Ovary (tissue), 7 donors: ENCODE measurements at regions not wholly inside any gene's neighbourhood (a gene's known extent, or its start where the extent isn't known, plus 50 kb on each side); places are given as distances from the start of the nearest gene placed in this dataset.

Experiments used
- DNase-seq, 5 donors: peaks; one replicate each; pipeline ENCODE4 v3.0.0-alpha.2; 2019 to 2020
- H3K27ac ChIP-seq, 2 donors: fragments of 200-600 bp; one replicate each; pipeline versions ENCODE4 v1.5.1 to v1.8.0; 2019 to 2022
- H3K27me3 ChIP-seq: fragments of 200-600 bp; one replicate; pipeline ENCODE4 v1.8.0; 2022
- H3K36me3 ChIP-seq: fragments of 200-600 bp; sonication (generic); one replicate; pipeline ENCODE4 v1.5.1; 2019
- H3K4me1 ChIP-seq: one replicate; pipeline ENCODE4 v1.8.1; 2013; ENCODE audit warnings: mild to moderate bottlenecking, moderate library complexity; ENCODE audit not compliant: insufficient read depth
- H3K4me3 ChIP-seq: fragments of 200-600 bp; sonication (generic); one replicate; pipeline ENCODE4 v1.5.1; 2017
- H3K9me3 ChIP-seq, 2 donors: fragments of 200-600 bp in 1 of 2; sonication (generic) in 1 of 2; one replicate each; pipeline versions ENCODE4 v1.5.1 to v1.8.1; 2013 to 2019; ENCODE audit warnings: mild to moderate bottlenecking in 1 of 2, moderate library complexity in 1 of 2
- CTCF ChIP-seq, 3 donors: fragments of 450-650 bp in 2 of 3; fragments of 200-600 bp in 1 of 3; IDR thresholded peaks; one replicate each; pipeline versions ENCODE4 v1.5.1 to v1.8.0; 2016 to 2022; ENCODE audit warnings: antibody characterized with exemption in 3 of 3, mild to moderate bottlenecking in 1 of 3
- EP300 ChIP-seq: sonication (generic); formaldehyde crosslinking; IDR thresholded peaks from one replicate; pipeline ENCODE4 v1.6.1; 2017; ENCODE audit warnings: antibody characterized with exemption
- POLR2A ChIP-seq: fragments of 450-650 bp; IDR thresholded peaks from one replicate; pipeline ENCODE4 v1.6.1; 2017; ENCODE audit warnings: antibody characterized with exemption, mild to moderate bottlenecking, moderate library complexity
- WGBS, 3 donors: extraction: QIAGEN DNeasy Blood & Tissue Kit in 1 of 3; methylation state at CpG; one replicate each; pipeline versions ENCODE4 v1.1.5 to v1.1.7; 2013 to 2017; 5-methylcytosine and 5-hydroxymethylcytosine counted together
- intact Hi-C, 4 donors: fragments of 100-400 bp; cut with DNase I; formaldehyde crosslinking; loops; one replicate each; pipeline versions ENCODE4 v1.11.0 to v1.15.1; 2022 to 2023
- donor health status: DM: no; HTN: no; CAD: no; lungs with moderate emphysema.
- donor health status: DM: no; HTN: no; CAD: no.
- donor health status: Bipolar disorder and iron deficiency.
- donor health status: DM: no; HTN: no; CAD: no.
- donor health status: DM: yes; HTN: yes; CAD: no.

DNA sequence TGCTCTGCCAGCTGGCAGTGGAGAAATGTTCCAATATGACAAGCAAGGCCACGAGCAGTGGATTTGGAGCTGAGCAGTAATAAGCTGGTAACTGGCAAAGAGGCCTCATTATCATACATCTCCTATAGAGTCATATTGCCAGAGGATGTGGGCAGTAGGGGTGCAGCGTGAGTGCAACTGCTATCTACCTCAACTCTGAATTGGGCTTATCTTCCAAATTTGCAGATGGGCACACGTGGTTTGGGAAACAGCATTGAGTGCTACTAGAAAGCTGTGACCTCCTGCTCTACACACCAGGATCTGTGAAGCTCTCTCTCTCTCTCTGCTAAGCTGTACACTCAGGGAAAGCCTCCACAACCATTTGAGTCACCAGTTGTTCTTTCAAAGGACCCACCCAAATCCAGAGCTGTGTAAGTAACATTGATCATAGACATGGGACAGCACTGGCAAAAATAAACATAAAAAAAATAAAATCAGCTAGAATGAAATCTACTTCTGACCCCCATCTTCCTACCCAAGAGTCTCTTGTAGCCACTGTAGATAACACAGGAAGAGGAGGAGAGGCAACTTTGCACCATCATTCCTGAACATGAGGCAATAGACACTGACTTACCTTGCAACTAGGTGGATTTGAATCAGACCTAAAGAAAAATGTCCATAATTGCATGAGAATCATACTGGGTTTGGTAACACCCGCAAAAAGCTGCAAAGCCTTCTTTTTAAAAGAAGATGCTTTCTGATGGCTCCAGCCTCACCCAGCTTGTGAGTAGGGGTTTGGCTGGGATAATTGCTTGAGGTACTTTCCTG is 82.9 kb upstream of the THBS1 start:
- Histone ChIP-seq H3K9me3 (no peaks in the 10 kb centered on the region), H3K4me3 (no peak overlapping the region), H3K36me3 (no peaks in the 10 kb centered on the region), H3K4me1 (peaks cover 23% of the 10 kb centered on the region), H3K27ac (no peak overlapping the region), H3K27me3 (no peaks in the 10 kb centered on the region)
- intact Hi-C loops, result loop anchor here in 1 of 4 donors (10.0 kb wide), 1 partner anchor 77 kb away; no protein-coding TSS in a partner anchor
- TF ChIP-seq CTCF (IDR thresholded peaks at IDR 0.05), result no peak
- no peak for TF ChIP-seq POLR2A
- no peak for TF ChIP-seq EP300
- DNase-seq, result no peak
- WGBS, 3 donors, result 56 to 67% (median 62%) methylated on average over 4 of the region's 4 CpGs

GRCh38 chr15:39498629-39499028 is 82.2 kb upstream of the THBS1 start:
- Histone ChIP-seq H3K36me3 (no peaks in the 10 kb centered on the region), H3K4me1 (peaks cover 23% of the 10 kb centered on the region), H3K9me3 (no peaks in the 10 kb centered on the region), H3K4me3 (no peak overlapping the region), H3K27ac (no peak overlapping the region), H3K27me3 (no peaks in the 10 kb centered on the region)
- 52 to 54% (median 53%) methylated on average over 4 of the region's 4 CpGs for WGBS, 3 donors
- no peak for DNase-seq
- intact Hi-C loops, result loop anchor here in 1 of 4 donors (10.0 kb wide), 1 partner anchor 76 kb away; no protein-coding TSS in a partner anchor
- TF ChIP-seq EP300, result no peak
- no peak for TF ChIP-seq CTCF (IDR thresholded peaks at IDR 0.05)
- TF ChIP-seq POLR2A, result no peak

GRCh38 chr15:39499042-39499441 is 81.8 kb upstream of the THBS1 start:
- intact Hi-C loops, result loop anchor here in 1 of 4 donors (10.0 kb wide), 1 partner anchor 76 kb away; no protein-coding TSS in a partner anchor
- DNase-seq, result no peak
- 79 to 93% (median 81%) methylated on average over 1 of the region's 1 CpG for WGBS, 3 donors
- H3K36me3 ChIP-seq, result no peaks in the 10 kb centered on the region
- H3K27me3 ChIP-seq, result no peaks in the 10 kb centered on the region
- H3K4me3 ChIP-seq, result no peak overlapping the region
- peaks cover 23% of the 10 kb centered on the region for H3K4me1 ChIP-seq
- H3K9me3 ChIP-seq, result no peaks in the 10 kb centered on the region
- H3K27ac ChIP-seq, result no peak overlapping the region
- TF ChIP-seq POLR2A (no peak), CTCF (IDR thresholded peaks at IDR 0.05) (no peak), EP300 (no peak)

DNA sequence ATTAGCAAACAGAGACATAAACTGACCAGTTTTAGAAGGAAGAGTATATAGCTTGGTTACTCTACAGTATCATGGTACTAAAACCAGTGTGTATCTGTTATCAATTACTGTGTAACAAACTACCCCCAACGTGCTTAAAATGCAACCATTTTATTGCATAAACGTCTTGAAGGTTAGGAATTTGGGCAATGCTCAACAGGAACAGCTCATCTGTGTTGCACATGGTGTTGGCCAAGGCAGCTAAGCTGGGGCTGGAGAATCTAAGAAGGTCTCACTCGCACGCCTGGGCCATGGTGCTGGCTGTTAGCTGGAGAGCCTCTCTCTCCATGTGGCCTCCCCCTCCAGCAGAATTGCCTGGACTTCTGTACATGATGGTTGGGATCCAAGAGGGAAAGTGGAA is 81.2 kb upstream of the THBS1 start:
- intact Hi-C loops, result loop anchor here in 1 of 4 donors (10.0 kb wide), 1 partner anchor 75 kb away; no protein-coding TSS in a partner anchor

More for the DNA sequence above, 81.2 kb upstream of the THBS1 start:
- Histone ChIP-seq H3K4me1 (peaks cover 23% of the 10 kb centered on the region), H3K36me3 (no peaks in the 10 kb centered on the region), H3K4me3 (no peak overlapping the region), H3K27me3 (no peaks in the 10 kb centered on the region), H3K27ac (no peak overlapping the region), H3K9me3 (no peaks in the 10 kb centered on the region)
- WGBS, 3 donors, result 73 to 87% (median 78%) methylated on average over 4 of the region's 4 CpGs
- TF ChIP-seq CTCF (IDR thresholded peaks at IDR 0.05), result no peak
- TF ChIP-seq POLR2A, result no peak
- no peak for TF ChIP-seq EP300
- no peak for DNase-seq
